Testis (tissue), 2 donors: ENCODE measurements at regions not wholly inside any gene's neighbourhood (a gene's known extent, or its start where the extent isn't known, plus 50 kb on each side); places are given as distances from the start of the nearest gene placed in this dataset.

Experiments used
- CTCF ChIP-seq, 3 experiments: fragments of 450-650 bp in 2 of 3; fragments of 200-600 bp in 1 of 3; sonication (generic) in 1 of 3; IDR thresholded peaks; one replicate each; pipeline ENCODE4 v1.5.1; 2016 to 2019; ENCODE audit warnings: antibody characterized with exemption in 3 of 3, mild to moderate bottlenecking in 2 of 3, moderate library complexity in 1 of 3
- POLR2A ChIP-seq: fragments of 450-650 bp; IDR thresholded peaks from one replicate; pipeline ENCODE4 v1.6.1; 2017; ENCODE audit warnings: antibody characterized with exemption, mild to moderate bottlenecking, moderate library complexity

GRCh38 chr2:35246702-35247101, 1108.9 kb upstream of the CRIM1 start:
- TF ChIP-seq POLR2A (no peak), CTCF (IDR thresholded peaks at IDR 0.05) (no peak)
